Activated CD4-positive, alpha-beta T cell treated with anti-CD3 and anti-CD28 coated beads for 48 hours (primary cell): ENCODE measurements at regions not wholly inside any gene's neighbourhood (a gene's known extent, or its start where the extent isn't known, plus 50 kb on each side); places are given as distances from the start of the nearest gene placed in this dataset.
"Not testable (repeated sequence)": the region's sequence is repeated elsewhere in the genome, so short reads cannot be mapped to it uniquely, and the experiment has no call there.

Experiments
- DNase-seq: peaks from one replicate; pipeline ENCODE4 v3.0.0-alpha.2; 2020

DNA sequence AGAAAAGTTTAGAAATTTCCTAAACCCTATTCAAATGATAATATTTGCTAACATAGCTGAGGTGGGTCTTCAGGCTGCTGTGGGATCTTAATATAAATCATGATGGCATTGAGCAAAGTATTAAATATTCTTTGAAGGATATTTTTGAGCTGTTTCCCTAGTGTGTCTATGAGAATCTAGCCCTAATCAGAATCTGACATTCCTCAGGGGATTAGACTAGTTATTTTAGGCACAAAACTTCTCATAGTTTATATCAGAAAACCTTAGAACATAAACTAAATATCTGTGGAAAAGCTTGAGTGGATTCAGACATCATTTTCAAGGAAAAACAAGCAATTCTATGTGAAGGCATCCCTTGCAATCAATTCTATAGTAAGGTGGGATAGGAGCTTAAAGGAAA lies 594.5 kb downstream of the RFPL4B start:
- no peak for DNase-seq

DNA sequence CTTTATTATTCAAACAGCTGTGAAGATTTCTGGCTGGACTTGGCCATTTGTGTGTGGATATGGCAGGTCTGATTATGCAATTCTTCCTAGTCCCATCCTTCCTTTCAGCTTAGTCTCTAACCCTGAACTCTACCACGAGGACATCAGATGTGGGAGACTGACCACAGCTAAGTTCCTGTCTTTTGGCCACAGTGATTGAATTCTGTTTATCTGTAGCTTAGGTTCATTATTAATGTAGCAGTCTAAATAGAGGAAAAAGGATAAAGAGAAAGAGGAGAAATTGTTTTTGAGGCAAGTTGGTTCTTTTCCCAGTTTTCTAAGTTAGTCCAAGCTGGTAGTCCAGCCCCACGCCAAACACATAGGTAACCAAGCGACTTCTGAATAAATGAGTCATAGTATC lies 598.9 kb downstream of the RFPL4B start:
- DNase-seq, result no peak

GRCh38 chr6:112947507-112947906 lies 600.4 kb downstream of the RFPL4B start:
- no peak for DNase-seq

- no peak for DNase-seq
These were observed 604.7 kb downstream of the RFPL4B start for GRCh38 chr6:112951829-112952228.

DNA sequence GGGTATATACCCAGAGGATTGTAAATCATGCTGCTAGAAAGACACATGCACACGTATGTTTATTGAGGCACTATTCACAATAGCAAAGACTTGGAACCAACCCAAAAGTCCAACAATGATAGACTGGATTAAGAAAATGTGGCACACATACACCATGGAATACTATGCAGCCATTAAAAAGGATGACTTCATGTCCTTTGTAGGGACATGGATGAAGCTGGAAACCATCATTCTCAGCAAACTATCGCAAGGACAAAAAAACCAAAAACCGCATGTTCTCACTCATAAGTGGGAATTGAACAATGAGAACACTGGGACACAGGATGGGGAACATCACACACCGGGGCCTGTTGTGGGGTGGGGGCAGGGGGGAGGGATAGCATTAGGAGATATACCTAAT lies 608.6 kb downstream of the RFPL4B start:
- DNase-seq, result not testable (repeated sequence)

DNA sequence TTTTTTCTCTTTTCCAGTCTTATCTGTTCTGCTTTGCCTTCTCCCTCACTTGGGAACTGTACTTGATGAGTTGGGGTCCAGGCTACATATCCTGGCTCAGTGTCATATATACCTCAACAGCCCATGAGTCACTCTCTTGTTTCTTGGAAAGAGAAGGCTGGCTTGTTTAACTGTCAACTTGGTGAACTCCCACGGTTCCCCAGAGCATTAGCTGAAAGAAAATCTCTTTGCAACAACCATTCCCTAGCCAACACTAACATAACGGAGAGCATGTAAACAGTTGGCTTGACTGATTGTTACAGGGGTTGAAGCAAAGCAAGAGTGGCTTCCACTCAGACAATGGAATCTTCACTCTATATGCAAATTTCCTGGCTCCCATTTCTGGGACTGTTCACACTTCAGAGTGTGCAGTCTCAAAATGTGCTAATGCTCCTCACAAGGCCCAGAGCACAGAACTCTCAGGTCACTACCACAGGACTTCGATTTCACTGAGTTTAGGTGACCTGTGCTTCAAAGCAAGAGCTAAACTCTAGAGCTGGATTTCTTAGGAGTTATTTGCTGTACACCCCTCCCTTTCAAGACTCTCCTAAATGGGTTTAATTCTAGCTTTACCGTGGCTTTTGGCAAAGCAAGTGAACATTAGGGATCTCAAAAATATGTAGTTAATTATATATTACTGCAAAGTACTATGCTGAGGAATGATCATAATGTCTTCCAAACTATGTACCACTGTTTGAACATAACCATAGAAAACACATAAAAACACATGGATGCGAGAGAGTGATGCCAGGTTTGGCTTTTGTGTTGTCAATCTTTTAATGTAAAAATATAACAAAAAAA lies 609.8 kb downstream of the RFPL4B start:
- DNase-seq, result no peak

GRCh38 chr6:112957536-112957916 lies 610.4 kb downstream of the RFPL4B start:
- no peak for DNase-seq

- not testable (repeated sequence) for DNase-seq
These were observed 613.0 kb downstream of the RFPL4B start for GRCh38 chr6:112960130-112960529.

- no peak for DNase-seq
These were observed 620.8 kb downstream of the RFPL4B start for GRCh38 chr6:112967974-112968373.

GRCh38 chr6:112971651-112972050 lies 624.5 kb downstream of the RFPL4B start:
- DNase-seq, result no peak

DNA sequence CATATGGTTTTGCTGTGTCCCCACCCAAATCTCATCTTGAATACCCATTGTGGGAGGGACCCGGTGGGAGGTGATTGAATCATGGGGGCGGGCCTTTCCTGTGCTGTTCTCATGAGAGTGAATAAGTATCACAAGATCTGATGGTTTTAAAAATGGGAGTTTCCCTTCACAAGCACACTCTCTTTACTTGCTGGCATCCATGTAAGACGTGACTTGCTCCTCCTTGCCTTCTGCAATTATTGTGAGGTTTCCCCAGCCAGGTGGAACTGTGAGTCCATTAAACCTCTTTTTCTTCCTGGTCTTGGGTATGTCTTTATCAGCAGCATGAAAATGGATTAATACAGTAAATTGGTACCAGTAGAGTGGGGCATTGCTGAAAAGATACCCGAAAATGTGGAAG lies 627.8 kb downstream of the RFPL4B start:
- not testable (repeated sequence) for DNase-seq

DNA sequence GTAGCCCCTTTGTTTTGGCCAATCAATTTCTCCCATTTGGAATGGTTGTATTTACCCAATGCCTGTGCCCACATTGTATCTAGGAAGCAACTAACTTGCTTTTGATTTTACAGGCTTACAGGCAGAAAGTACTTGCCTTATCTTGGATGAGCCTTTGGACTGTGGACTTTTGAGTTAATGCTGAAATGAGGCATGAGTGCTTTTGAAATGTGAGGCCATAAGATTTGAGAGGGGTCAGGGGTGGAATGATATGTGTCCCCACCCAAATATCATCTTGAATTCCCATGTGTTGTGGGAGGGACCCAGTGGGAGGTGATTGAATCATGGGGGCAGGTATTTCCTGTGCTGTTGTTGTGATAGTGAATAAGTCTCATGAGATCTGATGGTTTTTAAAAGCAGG lies 629.4 kb downstream of the RFPL4B start:
- DNase-seq, result not testable (repeated sequence)

DNA sequence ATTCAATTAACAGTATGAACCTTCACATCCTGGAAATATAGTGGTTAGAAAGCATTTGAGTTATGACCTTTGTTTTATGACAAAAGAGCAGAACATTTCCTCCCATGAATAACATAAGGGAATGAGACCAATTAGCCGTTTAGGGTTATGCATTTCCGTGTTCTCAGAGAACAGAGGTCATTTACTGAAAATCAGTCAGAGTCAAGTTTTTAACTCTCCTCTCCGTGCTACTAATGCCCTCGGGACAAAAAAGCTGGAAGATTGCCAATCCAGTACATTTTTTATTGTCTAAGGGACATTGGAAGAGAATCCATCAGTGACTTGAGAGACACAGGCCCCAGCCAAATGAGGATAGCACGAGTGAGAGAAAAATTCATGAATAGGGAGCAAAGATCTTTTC lies 632.7 kb downstream of the RFPL4B start:
- no peak for DNase-seq

GRCh38 chr6:112980676-112981075 lies 633.5 kb downstream of the RFPL4B start:
- no peak for DNase-seq

- DNase-seq, result no peak
These were observed 636.7 kb downstream of the RFPL4B start for GRCh38 chr6:112983713-112984261.

DNA sequence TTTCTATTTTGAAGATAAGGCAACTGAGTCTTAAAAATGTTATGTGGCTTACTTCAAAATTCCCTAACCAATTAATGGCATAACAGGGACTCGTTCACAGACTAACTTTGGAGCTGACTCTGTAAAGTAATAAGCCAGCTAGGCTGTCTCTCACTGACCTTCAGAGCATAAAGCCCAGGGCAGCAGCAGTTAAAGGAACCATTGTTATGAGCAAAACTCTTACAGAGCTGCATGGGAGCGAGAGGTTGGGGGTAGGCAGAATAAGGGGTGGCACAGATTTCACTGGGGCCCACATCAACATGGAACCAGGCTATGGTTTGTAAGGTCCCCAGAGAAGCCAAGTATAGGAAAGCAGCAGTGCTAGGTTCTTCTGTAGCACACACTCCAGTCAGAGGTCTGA lies 637.8 kb downstream of the RFPL4B start:
- no peak for DNase-seq

GRCh38 chr6:112986321-112986720 lies 639.2 kb downstream of the RFPL4B start:
- no peak for DNase-seq

- DNase-seq, result no peak
These were observed 641.6 kb downstream of the RFPL4B start for GRCh38 chr6:112988748-112989147.

DNA sequence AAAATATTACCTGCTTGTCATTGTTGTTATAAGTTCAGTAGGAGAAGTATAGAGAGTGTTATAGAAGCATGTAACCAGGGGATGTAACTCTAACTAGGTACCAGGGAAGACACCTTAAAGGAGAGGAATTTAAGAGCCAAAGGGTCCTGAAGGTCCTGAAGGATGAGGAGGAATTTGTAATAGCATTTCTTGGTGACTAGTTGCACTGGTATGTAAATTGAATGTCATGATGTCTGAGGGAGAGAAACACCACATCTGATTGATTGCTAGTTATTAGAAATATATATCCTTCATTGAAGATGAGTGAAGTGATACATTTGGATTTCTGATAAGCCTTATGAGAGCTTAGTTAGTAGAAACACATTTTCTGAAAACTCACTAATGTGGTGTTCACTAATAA lies 643.8 kb downstream of the RFPL4B start:
- DNase-seq, result no peak

DNA sequence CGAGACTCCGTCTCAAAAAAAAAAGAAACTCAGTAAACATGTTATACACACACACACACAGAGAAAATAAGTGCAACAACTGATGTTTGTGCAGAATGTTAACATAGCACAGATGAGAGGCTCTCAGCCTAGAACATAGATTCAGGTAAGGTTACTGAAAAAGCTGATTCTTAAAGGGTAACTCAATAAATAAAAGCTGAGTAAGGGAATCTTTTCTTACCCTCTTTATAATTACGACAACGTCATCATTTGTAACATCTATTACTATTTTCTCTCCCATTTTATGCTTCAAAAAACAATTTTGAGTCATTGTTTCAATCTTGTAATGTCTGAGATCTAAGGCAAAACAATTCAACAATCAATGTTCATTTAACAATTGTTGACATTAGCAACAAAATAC lies 644.8 kb downstream of the RFPL4B start:
- DNase-seq, result no peak

- no peak for DNase-seq
These were observed 650.4 kb downstream of the RFPL4B start for GRCh38 chr6:112997421-112998085.

DNA sequence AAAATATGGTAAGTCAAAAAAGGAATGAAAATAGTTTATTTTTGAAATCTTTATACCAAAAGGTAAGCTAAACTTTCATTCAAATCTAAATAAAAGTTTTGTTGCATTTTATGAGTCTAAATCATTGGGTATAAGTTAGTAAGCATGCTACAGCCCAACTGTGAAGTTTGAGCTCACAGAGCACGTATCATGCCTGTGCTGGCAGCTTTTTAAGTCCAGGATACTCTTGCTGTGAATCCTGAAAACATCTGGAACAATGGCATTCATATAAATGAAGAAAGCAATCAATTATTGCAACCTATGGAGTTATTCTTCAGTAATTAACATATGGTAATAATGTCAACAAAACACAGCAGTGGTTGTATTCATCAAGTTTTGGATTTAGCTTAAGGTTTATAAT lies 656.9 kb downstream of the RFPL4B start:
- DNase-seq, result no peak

- DNase-seq, result no peak
These were observed 657.5 kb downstream of the RFPL4B start for GRCh38 chr6:113004470-113005270.
